H1 (cell line): ENCODE measurements at regions not wholly inside any gene's neighbourhood (a gene's known extent, or its start where the extent isn't known, plus 50 kb on each side); places are given as distances from the start of the nearest gene placed in this dataset.

Experiments used
- CTCF ChIA-PET: fragments of 300-600 bp; sonication (Branson Sonifier 250); formaldehyde crosslinking; loops from one replicate; lab custom pipeline; 2021; ENCODE audit not compliant: partially characterized antibody; lab: Charles Lee
- POLR2A ChIA-PET: fragments of 300-600 bp; sonication (Branson Sonifier 250); formaldehyde crosslinking; loops from one replicate; lab custom pipeline; 2021; ENCODE audit warnings: inconsistent platforms; ENCODE audit not compliant: partially characterized antibody; lab: Charles Lee
- DNase-seq, 2 experiments: peaks; one replicate each; pipeline versions ENCODE4 v3.0.0 to v3.0.0-alpha.2; 2010 to 2022; ENCODE audit warnings: low spot score in 2 of 2, low read depth in 1 of 2, mixed read lengths in 1 of 2
- FAIRE-seq: peaks from 2 replicates; lab custom pipeline; 2011; peaks lifted over from hg19 to GRCh38; lab: Jason Lieb, UNC
- H2AFZ ChIP-seq: 2 replicates; pipeline ENCODE4 v1.8.1; 2012; ENCODE audit warnings: low read length, inconsistent platforms
- H2AK5ac ChIP-seq: 2 replicates; pipeline ENCODE4 v1.6.1; 2013; ENCODE audit warnings: low read depth, low read length
- H2BK120ac ChIP-seq: replicated peaks from 2 replicates; pipeline ENCODE3; 2013; ENCODE audit warnings: low read depth, low read length, inconsistent platforms
- H2BK12ac ChIP-seq: 2 replicates; pipeline ENCODE4 v1.6.1; 2013; ENCODE audit warnings: low read depth, low read length
- H2BK15ac ChIP-seq: 2 replicates; pipeline ENCODE4 v1.6.1; 2013; ENCODE audit warnings: low read length
- H2BK20ac ChIP-seq: 2 replicates; pipeline ENCODE4 v1.6.1; 2013; ENCODE audit warnings: low read length
- H2BK5ac ChIP-seq: 2 replicates; pipeline ENCODE4 v1.6.1; 2013; ENCODE audit warnings: low read depth, low read length
- H3K14ac ChIP-seq: 2 replicates; pipeline ENCODE4 v1.6.1; 2013; ENCODE audit warnings: inconsistent platforms; ENCODE audit not compliant: insufficient read length
- H3K18ac ChIP-seq: 2 replicates; pipeline ENCODE4 v1.6.1; 2013; ENCODE audit warnings: low read length; ENCODE audit errors: extremely low read depth
- H3K23ac ChIP-seq: 2 replicates; pipeline ENCODE4 v1.6.1; 2013; ENCODE audit warnings: inconsistent platforms; ENCODE audit not compliant: insufficient read length
- H3K23me2 ChIP-seq: 2 replicates; pipeline ENCODE4 v1.6.1; 2013; ENCODE audit warnings: low read depth, low read length
- H3K27ac ChIP-seq: 2 replicates; pipeline ENCODE4 v1.6.1; 2011; ENCODE audit warnings: low read depth, low read length, inconsistent platforms
- H3K27me3 ChIP-seq, 4 experiments: replicated peaks in 1 of 4; 1 replicate in 1 of 4; 2 replicates in 3 of 4; pipeline versions ENCODE4 v1.6.1 to v1.8.1; 2011 to 2013; ENCODE audit warnings: low read length in 3 of 4, mild to moderate bottlenecking in 3 of 4, inconsistent platforms in 2 of 4, mixed read lengths in 2 of 4, moderate library complexity in 1 of 4; ENCODE audit not compliant: control insufficient read depth in 3 of 4, insufficient read depth in 3 of 4; ENCODE audit errors: extremely low read depth in 1 of 4
- H3K36me3 ChIP-seq, 4 experiments: 2 replicates each; pipeline versions ENCODE4 v1.6.1 to v1.8.1; 2011 to 2013; ENCODE audit warnings: mild to moderate bottlenecking in 4 of 4, low read length in 3 of 4, moderate library complexity in 2 of 4, control low read depth in 1 of 4, inconsistent platforms in 1 of 4; ENCODE audit not compliant: insufficient read depth in 4 of 4, control insufficient read depth in 2 of 4
- H3K4ac ChIP-seq: replicated peaks from 2 replicates; pipeline ENCODE3; 2013; ENCODE audit warnings: low read length, low read depth, mixed read lengths, inconsistent platforms; ENCODE audit not compliant: insufficient read length
- H3K4me1 ChIP-seq, 4 experiments: replicated peaks in 1 of 4; 1 replicate in 1 of 4; 2 replicates in 3 of 4; pipeline versions ENCODE4 v1.6.1 to v1.8.1; 2011 to 2013; ENCODE audit warnings: low read length in 3 of 4, inconsistent platforms in 2 of 4, mixed read lengths in 1 of 4; ENCODE audit not compliant: insufficient read depth in 4 of 4, control insufficient read depth in 3 of 4
- H3K4me2 ChIP-seq, 2 experiments: 2 replicates each; pipeline versions ENCODE4 v1.6.1 to v1.8.1; 2011 to 2013; ENCODE audit warnings: low read depth in 2 of 2, low read length in 2 of 2, control low read depth in 1 of 2, inconsistent platforms in 1 of 2, mild to moderate bottlenecking in 1 of 2; ENCODE audit not compliant: insufficient read depth in 1 of 2
- H3K4me3 ChIP-seq, 4 experiments: fragments of 200-600, 300-600 bp in 1 of 4; sonication (generic), shearing (Covaris generic), sonication (Bioruptor Twin) in 1 of 4; 2 replicates each; pipeline versions ENCODE4 v1.5.1 to v1.8.1; 2011 to 2016; ENCODE audit warnings: low read length in 4 of 4, low read depth in 3 of 4, control low read depth in 2 of 4, inconsistent platforms in 2 of 4, mild to moderate bottlenecking in 2 of 4, mixed read lengths in 1 of 4, moderate library complexity in 1 of 4; ENCODE audit not compliant: insufficient read depth in 2 of 4; ENCODE audit errors: extremely low read depth in 1 of 4
- H3K56ac ChIP-seq: replicated peaks from 2 replicates; pipeline ENCODE3; 2013; ENCODE audit warnings: low read depth, mild to moderate bottlenecking, mixed read lengths, low read length, inconsistent platforms; ENCODE audit not compliant: insufficient read length
- H3K79me1 ChIP-seq: 2 replicates; pipeline ENCODE4 v1.6.1; 2013; ENCODE audit warnings: low read depth, low read length, control low read depth
- H3K79me2 ChIP-seq, 2 experiments: 2 replicates each; pipeline versions ENCODE4 v1.6.1 to v1.8.1; 2012 to 2013; ENCODE audit warnings: low read length in 2 of 2, mild to moderate bottlenecking in 2 of 2, inconsistent platforms in 1 of 2; ENCODE audit not compliant: insufficient read depth in 2 of 2, control insufficient read depth in 1 of 2
- H3K9ac ChIP-seq, 4 experiments: replicated peaks in 1 of 4; 1 replicate in 1 of 4; 2 replicates in 3 of 4; pipeline versions ENCODE4 v1.6.1 to v1.8.1; 2011 to 2013; ENCODE audit warnings: low read depth in 3 of 4, low read length in 3 of 4, control low read depth in 2 of 4, mild to moderate bottlenecking in 2 of 4, moderate library complexity in 2 of 4, inconsistent platforms in 1 of 4; ENCODE audit errors: extremely low read depth in 1 of 4
- H3K9me3 ChIP-seq, 2 experiments: 2 replicates each; pipeline versions ENCODE4 v1.6.1 to v1.8.1; 2012 to 2013; ENCODE audit warnings: mild to moderate bottlenecking in 2 of 2, moderate library complexity in 2 of 2, control low read depth in 1 of 2, inconsistent platforms in 1 of 2, low read depth in 1 of 2, low read length in 1 of 2, mixed read lengths in 1 of 2; ENCODE audit not compliant: insufficient read depth in 2 of 2
- H4K20me1 ChIP-seq, 2 experiments: replicated peaks in 1 of 2; 2 replicates each; pipeline versions ENCODE3 to v1.8.1; 2011 to 2013; ENCODE audit warnings: inconsistent platforms in 2 of 2, low read length in 2 of 2, mild to moderate bottlenecking in 1 of 2; ENCODE audit not compliant: insufficient read depth in 2 of 2, control insufficient read depth in 1 of 2
- H4K5ac ChIP-seq: 2 replicates; pipeline ENCODE4 v1.6.1; 2013; ENCODE audit warnings: low read length, low read depth, mixed read lengths, inconsistent platforms; ENCODE audit not compliant: insufficient read length
- H4K8ac ChIP-seq: 2 replicates; pipeline ENCODE4 v1.8.0; 2013; ENCODE audit warnings: mild to moderate bottlenecking, moderate library complexity, low read length, inconsistent platforms; ENCODE audit not compliant: insufficient read depth; ENCODE audit errors: extremely low read depth
- H4K91ac ChIP-seq: replicated peaks from 2 replicates; pipeline ENCODE3; 2013; ENCODE audit warnings: low read length, mixed read lengths, inconsistent platforms; ENCODE audit not compliant: insufficient read length
- BRCA1 ChIP-seq: IDR thresholded peaks from 2 replicates; pipeline ENCODE4 v1.6.1; 2012; ENCODE audit warnings: low read depth, low read length, improper control_type of control experiment
- CBX5 ChIP-seq: fragments of 300-800, 300-1000 bp; sonication (generic); IDR thresholded peaks from 2 replicates; pipeline ENCODE4 v1.7.1; 2016; ENCODE audit warnings: antibody characterized with exemption, low read length, low read depth
- EZH2 ChIP-seq: fragments of 200-600 bp; sonication (generic); IDR thresholded peaks from 2 replicates; pipeline ENCODE4 v1.7.1; 2012; ENCODE audit warnings: low read depth, mild to moderate bottlenecking, moderate library complexity, low read length, inconsistent platforms; ENCODE audit not compliant: severe bottlenecking
- HDAC6 ChIP-seq: IDR thresholded peaks from one replicate; pipeline ENCODE4 v1.7.1; 2012; ENCODE audit warnings: low read depth, mild to moderate bottlenecking, inconsistent platforms, low read length, moderate library complexity
- JUN ChIP-seq: IDR thresholded peaks from 2 replicates; pipeline ENCODE4 v1.6.1; 2011; ENCODE audit warnings: low read depth, mild to moderate bottlenecking, improper control_type of control experiment, low read length
- MAFK ChIP-seq: IDR thresholded peaks from 2 replicates; pipeline ENCODE4 v1.6.1; 2012; ENCODE audit warnings: low read depth, mild to moderate bottlenecking, improper control_type of control experiment, low read length
- NANOG ChIP-seq: IDR thresholded peaks from 2 replicates; pipeline ENCODE4 v1.6.1; 2011; ENCODE audit warnings: low read length, low read depth, mild to moderate bottlenecking, inconsistent platforms; ENCODE audit not compliant: insufficient read depth, poor library complexity, severe bottlenecking
- POLR2A ChIP-seq, 2 experiments: IDR thresholded peaks; 1 replicate in 1 of 2; 2 replicates in 1 of 2; pipeline ENCODE4 v1.6.1; 2011; ENCODE audit warnings: low read depth in 2 of 2, low read length in 2 of 2, mild to moderate bottlenecking in 2 of 2; ENCODE audit errors: control extremely low read depth in 1 of 2
- POLR2AphosphoS5 ChIP-seq: IDR thresholded peaks from 2 replicates; pipeline ENCODE4 v1.6.1; 2011; ENCODE audit warnings: low read depth, low read length
- RAD21 ChIP-seq, 2 experiments: IDR thresholded peaks in 1 of 2; conservative IDR thresholded peaks in 1 of 2; 2 replicates each; pipeline ENCODE4 v1.6.1; 2011; ENCODE audit warnings: low read depth in 2 of 2, low read length in 2 of 2, improper control_type of control experiment in 1 of 2, inconsistent platforms in 1 of 2, mild to moderate bottlenecking in 1 of 2, moderate library complexity in 1 of 2
- SIRT6 ChIP-seq: IDR thresholded peaks from one replicate; pipeline ENCODE4 v1.7.1; 2012; ENCODE audit warnings: low read length, inconsistent platforms
- SP1 ChIP-seq: IDR thresholded peaks from 2 replicates; pipeline ENCODE4 v1.6.1; 2011; ENCODE audit warnings: low read depth, low read length
- SP2 ChIP-seq: IDR thresholded peaks from 2 replicates; pipeline ENCODE4 v1.6.1; 2012; ENCODE audit warnings: mild to moderate bottlenecking, low read length, inconsistent platforms
- TEAD4 ChIP-seq: IDR thresholded peaks from 2 replicates; pipeline ENCODE4 v1.6.1; 2012; ENCODE audit warnings: low read depth, low read length, inconsistent platforms, mixed read lengths
- ZNF274 ChIP-seq: IDR thresholded peaks from 2 replicates; pipeline ENCODE4 v1.7.0; 2012; ENCODE audit warnings: low read length, borderline replicate concordance; ENCODE audit errors: extremely low read depth
- WGBS, 2 experiments: shearing (Covaris generic) in 1 of 2; methylation state at CpG; one replicate each; pipeline versions ENCODE4 v1.1.6 to v1.1.7; 2013 to 2015; ENCODE audit warnings: low lambda C conversion rate in 2 of 2, mixed read lengths in 2 of 2, inconsistent platforms in 1 of 2, low coverage in 1 of 2, missing lambda C conversion rate in 1 of 2; ENCODE audit not compliant: insufficient replicate concordance in 2 of 2, insufficient coverage in 1 of 2, insufficient read length in 1 of 2; ENCODE audit errors: extremely low coverage in 1 of 2, missing lambda C conversion rate in 1 of 2; 5-methylcytosine and 5-hydroxymethylcytosine counted together
- TF ChIP-seq, protein P1 (sequence below): IDR thresholded peaks from 2 replicates; pipeline ENCODE4 v1.6.1; 2012; ENCODE audit warnings: inconsistent platforms

DNA sequence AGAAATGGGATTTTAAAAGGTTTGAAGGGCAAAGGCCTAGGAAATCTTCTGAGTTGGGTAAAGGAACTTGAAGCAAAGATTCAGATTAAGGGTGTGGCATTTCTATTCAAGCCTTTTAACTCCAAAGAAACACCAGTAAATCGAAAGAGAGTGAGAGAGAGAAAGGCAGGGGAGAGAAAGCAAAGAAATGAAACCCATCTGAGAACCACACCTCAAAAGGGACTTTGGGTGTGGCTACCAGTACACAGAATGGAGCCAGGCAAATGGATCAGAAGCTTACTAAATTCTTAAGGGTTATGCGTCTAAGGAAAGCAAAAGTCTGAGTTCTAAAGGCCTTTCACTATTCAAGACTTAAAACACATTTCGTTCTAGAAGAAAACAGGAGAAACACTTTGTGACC is 277.4 kb downstream of the BCL11B start:
- no peak overlapping the region for H2BK20ac ChIP-seq
- no peak overlapping the region for H4K91ac ChIP-seq
- no peak overlapping the region for H3K56ac ChIP-seq
- H4K20me1 ChIP-seq, result no peaks in the 10 kb centered on the region
- no peaks in the 10 kb centered on the region for H3K79me1 ChIP-seq
- H2BK120ac ChIP-seq, result no peak overlapping the region
- ChIA-PET CTCF (interaction anchor here (0.8 to 0.9 kb wide), 2 partner anchors 37 to 41 kb away, joined by 3 to 4 read pairs; no protein-coding TSS in a partner anchor), POLR2A (no interaction called here)
- WGBS, 2 experiments, result 86% methylated on average over 3 of the region's 3 CpGs; no CpG with 5 or more reads in 1 of the 2 experiments
- H3K18ac ChIP-seq, result no peak overlapping the region
- peak overlapping the region; percentile 6; the same call in 1 of the 2 replicates for H2AFZ ChIP-seq
- FAIRE-seq (no peak), DNase-seq (no peak)
- no peak overlapping the region for H2BK15ac ChIP-seq
- H4K8ac ChIP-seq, result no peak overlapping the region
- peaks cover 0 to 2% of the 10 kb centered on the region in 2 experiments; a peak in 1 of 4 replicates for H3K9me3 ChIP-seq
- no peak overlapping the region for H3K14ac ChIP-seq
- H3K27me3 ChIP-seq, result no peaks in the 10 kb centered on the region
- no peak overlapping the region for H3K4ac ChIP-seq
- no peak overlapping the region for H3K23ac ChIP-seq
- no peaks in the 10 kb centered on the region for H3K79me2 ChIP-seq
- no peak overlapping the region for H3K4me2 ChIP-seq
- H3K27ac ChIP-seq, result no peak overlapping the region
- no peak overlapping the region for H2AK5ac ChIP-seq
- H3K4me3 ChIP-seq, result no peak overlapping the region
- H4K5ac ChIP-seq, result no peak overlapping the region
- no peaks in the 10 kb centered on the region for H3K36me3 ChIP-seq
- no peak overlapping the region for H3K9ac ChIP-seq
- H3K4me1 ChIP-seq, result no peaks in the 10 kb centered on the region; a peak in 2 of 7 replicates
- H2BK12ac ChIP-seq, result no peak overlapping the region
- H3K23me2 ChIP-seq, result no peaks in the 10 kb centered on the region
- no peak overlapping the region for H2BK5ac ChIP-seq
- no peak for TF ChIP-seq RAD21 (IDR thresholded peaks at IDR 0.05 in 1 of 2, conservative IDR thresholded peaks at IDR 0.05 in 1 of 2; ENCODE audit: low read depth in 2 of 2, low read length in 2 of 2)
- TF ChIP-seq CBX5, result no peak
- no peak for TF ChIP-seq NANOG
- no peak for TF ChIP-seq ZNF274
- TF ChIP-seq TEAD4, result no peak
- TF ChIP-seq BRCA1, result no peak
- no peak for TF ChIP-seq HDAC6
- no peak for TF ChIP-seq SIRT6
- no peak for TF ChIP-seq EZH2
- TF ChIP-seq SP2, result no peak
- no peak for TF ChIP-seq SP1
- TF ChIP-seq, protein P1, sequence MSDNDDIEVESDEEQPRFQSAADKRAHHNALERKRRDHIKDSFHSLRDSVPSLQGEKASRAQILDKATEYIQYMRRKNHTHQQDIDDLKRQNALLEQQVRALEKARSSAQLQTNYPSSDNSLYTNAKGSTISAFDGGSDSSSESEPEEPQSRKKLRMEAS, result no peak
- TF ChIP-seq JUN, result no peak
- TF ChIP-seq MAFK, result no peak
- TF ChIP-seq POLR2AphosphoS5, result no peak
- no peak for TF ChIP-seq POLR2A (IDR thresholded peaks at IDR 0.05; ENCODE audit: control extremely low read depth in 1 of 2, low read depth in 2 of 2, low read length in 2 of 2)
